CD14-positive monocyte (primary cell): ENCODE measurements at regions not wholly inside any gene's neighbourhood (a gene's known extent, or its start where the extent isn't known, plus 50 kb on each side); places are given as distances from the start of the nearest gene placed in this dataset.

Experiments used
- DNase-seq, 3 donors: peaks; one replicate each; pipeline ENCODE4 v3.0.0-alpha.2; 2011 to 2022
- H2AFZ ChIP-seq: 2 replicates; pipeline ENCODE4 v1.6.0; 2012; ENCODE audit warnings: mild to moderate bottlenecking, low read depth, low read length, inconsistent platforms; ENCODE audit not compliant: insufficient read depth, poor library complexity, severe bottlenecking
- H3K27ac ChIP-seq, 2 donors: 1 replicate in 1 of 2; 2 replicates in 1 of 2; pipeline ENCODE4 v1.5.1; 2012 to 2013; ENCODE audit warnings: low read length in 2 of 2, control low read depth in 1 of 2, inconsistent platforms in 1 of 2, low read depth in 1 of 2, mild to moderate bottlenecking in 1 of 2
- H3K27me3 ChIP-seq, 2 donors: one replicate each; pipeline versions ENCODE4 v1.6.0 to v1.6.1; 2011 to 2013; ENCODE audit warnings: low read length in 2 of 2; ENCODE audit not compliant: control insufficient read depth in 2 of 2, insufficient read depth in 2 of 2
- H3K36me3 ChIP-seq, 2 donors: replicated peaks in 1 of 2; 1 replicate in 1 of 2; 2 replicates in 1 of 2; pipeline versions ENCODE4 v1.5.1 to v1.6.1; 2012 to 2013; ENCODE audit warnings: low read length in 2 of 2, control low read depth in 1 of 2, inconsistent platforms in 1 of 2, mild to moderate bottlenecking in 1 of 2; ENCODE audit not compliant: insufficient read depth in 2 of 2, control insufficient read depth in 1 of 2
- H3K4me1 ChIP-seq, 2 donors: 1 replicate in 1 of 2; 2 replicates in 1 of 2; pipeline versions ENCODE4 v1.5.1 to v1.6.1; 2012 to 2013; ENCODE audit warnings: low read length in 2 of 2, control low read depth in 1 of 2, inconsistent platforms in 1 of 2, mild to moderate bottlenecking in 1 of 2, moderate library complexity in 1 of 2; ENCODE audit not compliant: insufficient read depth in 2 of 2, control insufficient read depth in 1 of 2
- H3K4me2 ChIP-seq: replicated peaks from 2 replicates; pipeline ENCODE3; 2012; ENCODE audit warnings: low read length, moderate library complexity, mild to moderate bottlenecking; ENCODE audit not compliant: poor library complexity, severe bottlenecking; ENCODE audit errors: extremely low read depth
- H3K4me3 ChIP-seq, 3 experiments: fragments of 200-600 bp in 1 of 3; sonication (generic) in 1 of 3; replicated peaks in 1 of 3; 1 replicate in 2 of 3; 2 replicates in 1 of 3; pipeline ENCODE4 v1.5.1; 2011 to 2013; ENCODE audit warnings: low read length in 3 of 3, mild to moderate bottlenecking in 3 of 3, control low read depth in 2 of 3, low read depth in 2 of 3, inconsistent platforms in 1 of 3, moderate library complexity in 1 of 3
- H3K79me2 ChIP-seq: 2 replicates; pipeline ENCODE4 v1.6.0; 2012; ENCODE audit warnings: mild to moderate bottlenecking, control low read depth, inconsistent platforms, low read length, moderate library complexity; ENCODE audit not compliant: insufficient read depth
- H3K9ac ChIP-seq: 2 replicates; pipeline ENCODE4 v1.6.0; 2017; ENCODE audit warnings: low read length, mild to moderate bottlenecking; ENCODE audit not compliant: insufficient read depth, poor library complexity, severe bottlenecking
- H3K9me3 ChIP-seq, 2 donors: replicated peaks in 1 of 2; 1 replicate in 1 of 2; 2 replicates in 1 of 2; pipeline versions ENCODE4 v1.5.1 to v1.6.1; 2012 to 2013; ENCODE audit warnings: low read length in 2 of 2, control low read depth in 1 of 2; ENCODE audit not compliant: control insufficient read depth in 1 of 2, insufficient read depth in 1 of 2
- H4K20me1 ChIP-seq: 2 replicates; pipeline ENCODE4 v1.6.0; 2012; ENCODE audit warnings: mild to moderate bottlenecking, low read length, control low read depth, moderate library complexity; ENCODE audit not compliant: insufficient read depth
- H3K27ac Mint-ChIP-seq, 7 donors: one replicate each; pipeline ENCODE4 v1.8.0; 2020; ENCODE audit warnings: mild to moderate bottlenecking in 7 of 7, mixed read lengths in 7 of 7, moderate library complexity in 6 of 7, inconsistent platforms in 2 of 7
- H3K27me3 Mint-ChIP-seq, 3 donors: one replicate each; pipeline ENCODE4 v1.8.0; 2021 to 2022; ENCODE audit warnings: low read depth in 3 of 3, mild to moderate bottlenecking in 3 of 3, mixed read lengths in 3 of 3, moderate library complexity in 3 of 3, inconsistent platforms in 1 of 3
- H3K36me3 Mint-ChIP-seq, 2 donors: one replicate each; pipeline ENCODE4 v1.8.0; 2020; ENCODE audit warnings: mixed read lengths in 2 of 2, inconsistent platforms in 1 of 2, mild to moderate bottlenecking in 1 of 2
- H3K4me1 Mint-ChIP-seq: one replicate; pipeline ENCODE4 v1.8.0; 2020; ENCODE audit warnings: mild to moderate bottlenecking, mixed read lengths
- H3K4me3 Mint-ChIP-seq, 2 donors: one replicate each; pipeline ENCODE4 v1.8.0; 2020; ENCODE audit warnings: mild to moderate bottlenecking in 2 of 2, mixed read lengths in 2 of 2, moderate library complexity in 1 of 2
- H3K9me3 Mint-ChIP-seq, 7 donors: one replicate each; pipeline ENCODE4 v1.8.0; 2020 to 2022; ENCODE audit warnings: mixed read lengths in 7 of 7, mild to moderate bottlenecking in 6 of 7, moderate library complexity in 6 of 7, inconsistent platforms in 2 of 7
- CTCF ChIP-seq: fragments of 200-600 bp; IDR thresholded peaks from one replicate; pipeline ENCODE4 v1.8.0; 2022; ENCODE audit warnings: antibody characterized with exemption, mild to moderate bottlenecking
- WGBS: methylation state at CpG from one replicate; pipeline ENCODE4 v1.1.5; 2013; ENCODE audit warnings: missing lambda C conversion rate; ENCODE audit not compliant: insufficient coverage; 5-methylcytosine and 5-hydroxymethylcytosine counted together
- intact Hi-C, 2 donors: fragments of 100-400 bp; cut with micrococcal nuclease; formaldehyde crosslinking; loops; one replicate each; pipeline versions ENCODE4 v1.15.0 to v1.15.1; 2023

DNA sequence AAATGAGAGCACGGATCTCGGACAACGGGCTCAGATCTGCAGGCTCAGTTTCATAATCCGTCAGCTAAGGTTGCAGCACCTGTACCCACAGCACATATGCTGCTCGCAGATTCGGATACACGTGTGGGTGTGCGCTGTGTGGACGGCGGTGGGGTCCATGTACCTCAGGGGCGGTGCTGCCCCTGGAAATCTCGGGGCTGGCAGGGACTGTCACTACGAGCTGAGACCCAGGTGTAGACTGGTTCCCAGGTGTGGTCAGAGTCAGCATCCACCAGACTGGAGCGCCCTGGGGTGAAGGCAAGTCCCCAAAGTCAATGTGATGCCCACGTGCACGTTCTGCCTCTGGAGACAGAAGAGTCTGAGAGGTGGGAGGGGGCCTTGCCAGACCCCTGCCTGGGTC lies 989.3 kb downstream of the BRD1 start:
- 92% methylated on average over 16 of the region's 16 CpGs for WGBS
- no peak overlapping the region for H3K27ac Mint-ChIP-seq
- Histone ChIP-seq H4K20me1 (no peaks in the 10 kb centered on the region), H3K9ac (no peak overlapping the region), H3K9me3 (peaks cover 10 to 15% of the 10 kb centered on the region in 2 donors), H3K36me3 (no peaks in the 10 kb centered on the region), H2AFZ (no peak overlapping the region), H3K4me2 (no peak overlapping the region), H3K79me2 (no peaks in the 10 kb centered on the region), H3K27me3 (no peaks in the 10 kb centered on the region), H3K4me1 (no peaks in the 10 kb centered on the region), H3K4me3 (no peak overlapping the region), H3K27ac (no peak overlapping the region)
- peaks cover 9 to 25% (median 16%) of the 10 kb centered on the region in 7 donors for H3K9me3 Mint-ChIP-seq
- DNase-seq: no peak
- no peak overlapping the region for H3K4me3 Mint-ChIP-seq
- no peaks in the 10 kb centered on the region for H3K4me1 Mint-ChIP-seq
- peaks cover 0 to 2% (median 1%) of the 10 kb centered on the region in 3 donors for H3K27me3 Mint-ChIP-seq
- no peaks in the 10 kb centered on the region for H3K36me3 Mint-ChIP-seq
- intact Hi-C loops: no loop called here
- no peak for TF ChIP-seq CTCF

- Mint-ChIP-seq H3K27me3 (peaks cover 1 to 3% (median 2%) of the 10 kb centered on the region in 3 donors), H3K4me1 (no peaks in the 10 kb centered on the region), H3K36me3 (no peaks in the 10 kb centered on the region), H3K27ac (peak overlapping the region in 1 of 7 donors; percentile 64), H3K9me3 (peaks cover 9 to 28% (median 20%) of the 10 kb centered on the region in 7 donors), H3K4me3 (no peak overlapping the region)
- H3K27ac ChIP-seq: no peak overlapping the region
- H2AFZ ChIP-seq: no peak overlapping the region
- no peaks in the 10 kb centered on the region for H3K4me1 ChIP-seq
- H3K9me3 ChIP-seq: peaks cover 10 to 22% of the 10 kb centered on the region in 2 donors
- H3K4me3 ChIP-seq: no peak overlapping the region
- intact Hi-C loops: no loop called here
- no peaks in the 10 kb centered on the region for H3K36me3 ChIP-seq
- DNase-seq: no peak
- H3K79me2 ChIP-seq: no peaks in the 10 kb centered on the region
- H3K27me3 ChIP-seq: no peaks in the 10 kb centered on the region
- no peak overlapping the region for H3K4me2 ChIP-seq
- TF ChIP-seq CTCF: no peak
- WGBS: 84% methylated on average over 14 of the region's 16 CpGs
- no peak overlapping the region for H3K9ac ChIP-seq
- no peaks in the 10 kb centered on the region for H4K20me1 ChIP-seq
Measured at GRCh38 chr22:48837341-48837935, 990.2 kb downstream of the BRD1 start.
